ENCODE measurements at regions not wholly inside any gene's neighbourhood (a gene's known extent, or its start where the extent isn't known, plus 50 kb on each side); places are given as distances from the start of the nearest gene placed in this dataset.

- TF ChIP-seq EZH2 (IDR thresholded peaks at IDR 0.05; ENCODE audit: borderline replicate concordance, insufficient read depth, low read length, poor library complexity, severe bottlenecking) (no peak), REST (IDR thresholded peaks at IDR 0.05; ENCODE audit: borderline replicate concordance) (no peak)
Measured at GRCh38 chr5:167063116-167063515, 1228.3 kb upstream of the WWC1 start.
